LNCaP clone FGC (cell line): ENCODE measurements at regions not wholly inside any gene's neighbourhood (a gene's known extent, or its start where the extent isn't known, plus 50 kb on each side); places are given as distances from the start of the nearest gene placed in this dataset.
"Not testable (repeated sequence)": the region's sequence is repeated elsewhere in the genome, so short reads cannot be mapped to it uniquely, and the experiment has no call there.

ENCODE experiments used
- DNase-seq: peaks from one replicate; pipeline ENCODE4 v3.0.0-alpha.2; 2011; ENCODE audit warnings: low read depth
- H3K4me3 ChIP-seq: 2 replicates; pipeline ENCODE4 v1.5.1; 2011; ENCODE audit warnings: mild to moderate bottlenecking, low read depth, low read length, control low read depth
- CTCF ChIP-seq: IDR thresholded peaks from 2 replicates; pipeline ENCODE4 v1.5.1; 2012; ENCODE audit warnings: mild to moderate bottlenecking; ENCODE audit not compliant: control insufficient read depth, insufficient read depth; ENCODE audit errors: extremely low read depth

GRCh38 chr4:124061413-124061812 is 651.1 kb downstream of the ANKRD50 start:
- DNase-seq, result no peak

GRCh38 chr4:124065422-124065821 is 647.1 kb downstream of the ANKRD50 start:
- no peak for TF ChIP-seq CTCF
- no peak overlapping the region for H3K4me3 ChIP-seq
- DNase-seq, result no peak

More at GRCh38 chr4:124061413-124061812, 651.1 kb downstream of the ANKRD50 start:
- no peak overlapping the region for H3K4me3 ChIP-seq
- TF ChIP-seq CTCF, result no peak

GRCh38 chr4:124065936-124066335 is 646.6 kb downstream of the ANKRD50 start:
- no peak for TF ChIP-seq CTCF
- H3K4me3 ChIP-seq, result no peak overlapping the region
- DNase-seq, result no peak

- H3K4me3 ChIP-seq, result no peak overlapping the region
- DNase-seq, result no peak
- no peak for TF ChIP-seq CTCF
Measured at GRCh38 chr4:124066595-124066994, 645.9 kb downstream of the ANKRD50 start.

- H3K4me3 ChIP-seq, result no peak overlapping the region
- no peak for TF ChIP-seq CTCF
- DNase-seq, result no peak
Measured at GRCh38 chr4:124067046-124067445, 645.5 kb downstream of the ANKRD50 start.

GRCh38 chr4:124070688-124071484 is 641.6 kb downstream of the ANKRD50 start:
- DNase-seq, result no peak
- TF ChIP-seq CTCF, result no peak
- H3K4me3 ChIP-seq, result no peak overlapping the region

- not testable (repeated sequence) for DNase-seq
Measured at GRCh38 chr4:124075276-124075675, 637.3 kb downstream of the ANKRD50 start.

More at GRCh38 chr4:124075276-124075675, 637.3 kb downstream of the ANKRD50 start:
- H3K4me3 ChIP-seq, result not testable (repeated sequence)
